ENCODE measurements at regions not wholly inside any gene's neighbourhood (a gene's known extent, or its start where the extent isn't known, plus 50 kb on each side); places are given as distances from the start of the nearest gene placed in this dataset.

DNA sequence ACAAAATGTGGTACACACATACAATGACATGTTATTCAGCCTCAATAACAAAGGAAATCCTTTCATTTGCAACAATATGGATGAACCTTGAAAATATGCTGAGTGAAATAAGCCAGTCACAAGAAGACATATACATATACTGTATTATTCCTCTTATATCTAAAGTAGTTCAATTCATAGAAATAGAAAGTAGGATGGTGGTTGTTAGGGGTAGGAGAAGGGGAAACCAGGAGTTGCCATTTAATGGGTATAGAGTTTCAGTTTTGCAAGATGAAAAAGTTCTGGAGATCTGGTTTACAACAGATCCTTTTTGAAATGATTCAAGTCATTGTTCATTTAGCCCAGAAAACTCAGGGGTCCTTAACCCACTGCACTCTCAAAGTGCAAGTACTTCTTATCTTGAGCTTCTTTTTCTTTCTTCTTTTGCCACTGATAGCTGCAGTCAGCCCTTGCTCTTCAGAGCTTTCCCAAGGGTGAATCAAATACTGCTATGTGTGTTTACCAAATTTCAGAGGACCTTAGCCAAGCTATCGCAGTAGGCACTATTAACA lies 208.0 kb upstream of the EOMES start:
- Histone ChIP-seq H3K27me3 (replicated peaks; ENCODE audit: insufficient read depth, low read depth, low read length, poor library complexity) (no peaks in the 10 kb centered on the region), H3K9me3 (ENCODE audit: low read depth, low read length, poor library complexity, severe bottlenecking) (no peaks in the 10 kb centered on the region), H3K4me1 (ENCODE audit: insufficient read depth, low read length, poor library complexity, severe bottlenecking) (no peaks in the 10 kb centered on the region), H3K4me3 (ENCODE audit: low read depth, low read length, poor library complexity, severe bottlenecking) (no peak overlapping the region), H3K27ac (ENCODE audit: low read depth, low read length, poor library complexity, severe bottlenecking) (no peak overlapping the region), H3K36me3 (ENCODE audit: insufficient read depth, low read length, poor library complexity, severe bottlenecking) (no peaks in the 10 kb centered on the region)
- CTCF ChIA-PET, result no interaction called here
- POLR2A ChIA-PET (ENCODE audit: low non-redundant PET), result no interaction called here
- TF ChIP-seq, protein P1, sequence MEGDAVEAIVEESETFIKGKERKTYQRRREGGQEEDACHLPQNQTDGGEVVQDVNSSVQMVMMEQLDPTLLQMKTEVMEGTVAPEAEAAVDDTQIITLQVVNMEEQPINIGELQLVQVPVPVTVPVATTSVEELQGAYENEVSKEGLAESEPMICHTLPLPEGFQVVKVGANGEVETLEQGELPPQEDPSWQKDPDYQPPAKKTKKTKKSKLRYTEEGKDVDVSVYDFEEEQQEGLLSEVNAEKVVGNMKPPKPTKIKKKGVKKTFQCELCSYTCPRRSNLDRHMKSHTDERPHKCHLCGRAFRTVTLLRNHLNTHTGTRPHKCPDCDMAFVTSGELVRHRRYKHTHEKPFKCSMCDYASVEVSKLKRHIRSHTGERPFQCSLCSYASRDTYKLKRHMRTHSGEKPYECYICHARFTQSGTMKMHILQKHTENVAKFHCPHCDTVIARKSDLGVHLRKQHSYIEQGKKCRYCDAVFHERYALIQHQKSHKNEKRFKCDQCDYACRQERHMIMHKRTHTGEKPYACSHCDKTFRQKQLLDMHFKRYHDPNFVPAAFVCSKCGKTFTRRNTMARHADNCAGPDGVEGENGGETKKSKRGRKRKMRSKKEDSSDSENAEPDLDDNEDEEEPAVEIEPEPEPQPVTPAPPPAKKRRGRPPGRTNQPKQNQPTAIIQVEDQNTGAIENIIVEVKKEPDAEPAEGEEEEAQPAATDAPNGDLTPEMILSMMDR (conservative IDR thresholded peaks at IDR 0.05; ENCODE audit: low read depth, low read length), result no peak
- TF ChIP-seq EZH2 (IDR thresholded peaks at IDR 0.05; ENCODE audit: borderline replicate concordance, low read depth, low read length, poor library complexity, severe bottlenecking), result no peak
- DNase-seq (ENCODE audit: low spot score), result no peak
- no TSS peak for BruUV-seq (replicated peaks)
- intact Hi-C loops (cut with micrococcal nuclease; ENCODE audit: unreplicated experiment), result no loop called here

DNA sequence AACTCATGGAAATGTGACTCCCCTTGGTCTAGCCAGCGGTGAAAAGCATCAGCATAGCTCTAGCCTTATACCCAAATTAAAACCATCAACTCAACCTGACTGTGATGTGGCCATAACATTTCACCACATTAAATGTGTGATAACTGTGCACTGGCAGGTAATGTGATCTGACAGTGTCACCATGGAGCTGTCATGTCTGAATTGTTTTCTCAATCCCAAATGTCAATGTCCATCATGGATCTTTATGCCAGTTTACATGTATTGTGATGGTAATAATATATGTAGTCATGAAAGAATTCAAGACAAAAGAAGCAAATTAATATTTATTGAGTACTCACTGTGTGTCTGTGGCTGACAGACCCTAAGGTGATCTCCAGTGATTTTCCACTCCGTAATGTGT lies 213.4 kb upstream of the EOMES start:
- H3K27me3 ChIP-seq (replicated peaks; ENCODE audit: insufficient read depth, low read depth, low read length, poor library complexity), result no peaks in the 10 kb centered on the region
- intact Hi-C loops (cut with micrococcal nuclease; ENCODE audit: unreplicated experiment), result no loop called here
- CTCF ChIA-PET, result no interaction called here
- DNase-seq (ENCODE audit: low spot score), result no peak
- H3K4me1 ChIP-seq (ENCODE audit: insufficient read depth, low read length, poor library complexity, severe bottlenecking), result no peaks in the 10 kb centered on the region
- H3K36me3 ChIP-seq (ENCODE audit: insufficient read depth, low read length, poor library complexity, severe bottlenecking), result no peaks in the 10 kb centered on the region
- H3K4me3 ChIP-seq (ENCODE audit: low read depth, low read length, poor library complexity, severe bottlenecking), result no peak overlapping the region
- no peak overlapping the region for H3K27ac ChIP-seq (ENCODE audit: low read depth, low read length, poor library complexity, severe bottlenecking)
- no TSS peak for BruUV-seq (replicated peaks)
- TF ChIP-seq, protein P1 (conservative IDR thresholded peaks at IDR 0.05; ENCODE audit: low read depth, low read length), result no peak
- no peak for TF ChIP-seq EZH2 (IDR thresholded peaks at IDR 0.05; ENCODE audit: borderline replicate concordance, low read depth, low read length, poor library complexity, severe bottlenecking)
- H3K9me3 ChIP-seq (ENCODE audit: low read depth, low read length, poor library complexity, severe bottlenecking), result no peaks in the 10 kb centered on the region
- POLR2A ChIA-PET (ENCODE audit: low non-redundant PET), result no interaction called here

DNA sequence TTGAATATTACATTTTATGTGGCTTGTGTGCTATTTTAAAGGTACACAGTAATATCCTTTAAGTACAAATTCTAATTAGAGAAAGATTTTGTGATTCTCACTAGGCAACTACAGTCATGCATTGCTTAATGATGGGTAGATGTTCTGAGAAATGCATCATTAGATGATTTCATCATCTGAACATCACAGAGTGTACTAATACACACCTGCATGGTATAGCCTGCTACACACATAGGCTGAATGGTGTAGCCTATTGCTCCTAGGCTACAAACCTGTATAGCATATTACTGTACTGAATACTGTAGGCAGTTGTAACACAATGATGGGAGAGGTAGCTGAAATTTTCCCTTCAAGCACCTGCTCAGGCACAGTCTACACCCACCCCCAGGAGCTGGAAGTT lies 217.4 kb upstream of the EOMES start:
- Histone ChIP-seq H3K27ac (ENCODE audit: low read depth, low read length, poor library complexity, severe bottlenecking) (no peak overlapping the region), H3K36me3 (ENCODE audit: insufficient read depth, low read length, poor library complexity, severe bottlenecking) (no peaks in the 10 kb centered on the region), H3K9me3 (ENCODE audit: low read depth, low read length, poor library complexity, severe bottlenecking) (no peaks in the 10 kb centered on the region), H3K4me1 (ENCODE audit: insufficient read depth, low read length, poor library complexity, severe bottlenecking) (no peaks in the 10 kb centered on the region), H3K4me3 (ENCODE audit: low read depth, low read length, poor library complexity, severe bottlenecking) (no peak overlapping the region), H3K27me3 (replicated peaks; ENCODE audit: insufficient read depth, low read depth, low read length, poor library complexity) (no peaks in the 10 kb centered on the region)
- intact Hi-C loops (cut with micrococcal nuclease; ENCODE audit: unreplicated experiment), result no loop called here
- DNase-seq (ENCODE audit: low spot score), result no peak
- TF ChIP-seq EZH2 (IDR thresholded peaks at IDR 0.05; ENCODE audit: borderline replicate concordance, low read depth, low read length, poor library complexity, severe bottlenecking), result no peak
- TF ChIP-seq, protein P1 (conservative IDR thresholded peaks at IDR 0.05; ENCODE audit: low read depth, low read length), result no peak
- ChIA-PET CTCF (no interaction called here), POLR2A (ENCODE audit: low non-redundant PET) (no interaction called here)
- BruUV-seq (replicated peaks), result no TSS peak
